ENCODE measurements at regions not wholly inside any gene's neighbourhood (a gene's known extent, or its start where the extent isn't known, plus 50 kb on each side); places are given as distances from the start of the nearest gene placed in this dataset.

DNA sequence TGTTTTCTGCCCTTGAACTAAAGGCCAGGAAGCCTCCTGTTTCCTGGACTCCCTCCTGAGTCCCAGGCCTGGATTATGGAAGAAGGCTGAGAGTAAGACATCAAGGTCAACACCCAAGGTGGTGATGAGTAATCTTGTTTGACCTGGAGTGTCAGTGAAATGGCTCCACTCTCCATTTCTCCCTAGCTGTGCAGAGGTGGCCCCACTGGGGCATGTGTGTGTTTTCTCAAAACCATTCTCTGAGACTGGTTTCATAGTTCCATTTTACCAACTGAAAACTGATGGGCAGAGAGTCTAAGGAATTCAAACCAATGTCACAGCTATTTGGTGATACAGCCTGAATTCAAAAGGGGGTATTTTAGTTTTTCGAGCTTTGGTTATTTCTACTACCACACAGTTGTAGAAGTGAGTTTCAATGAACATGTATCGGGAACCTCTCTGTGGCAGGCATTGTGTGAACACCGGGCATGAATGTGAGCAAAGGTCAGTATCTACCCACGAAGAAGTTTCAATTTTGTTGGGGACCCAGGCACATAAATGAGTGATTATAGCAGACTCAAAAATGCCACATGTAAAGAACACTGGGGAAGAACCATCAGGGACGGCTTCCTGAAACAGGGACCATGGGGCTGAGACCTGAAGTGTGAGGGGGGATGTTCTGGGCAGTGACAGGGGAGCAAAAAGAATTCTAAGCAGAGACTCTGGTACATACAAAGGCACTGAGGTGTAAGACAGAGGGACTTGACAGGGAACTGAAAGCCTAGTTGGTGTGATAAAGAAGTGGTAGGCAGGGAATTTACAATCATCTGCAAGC lies 269.6 kb upstream of the KLF4 start:
- no peak for DNase-seq

DNA sequence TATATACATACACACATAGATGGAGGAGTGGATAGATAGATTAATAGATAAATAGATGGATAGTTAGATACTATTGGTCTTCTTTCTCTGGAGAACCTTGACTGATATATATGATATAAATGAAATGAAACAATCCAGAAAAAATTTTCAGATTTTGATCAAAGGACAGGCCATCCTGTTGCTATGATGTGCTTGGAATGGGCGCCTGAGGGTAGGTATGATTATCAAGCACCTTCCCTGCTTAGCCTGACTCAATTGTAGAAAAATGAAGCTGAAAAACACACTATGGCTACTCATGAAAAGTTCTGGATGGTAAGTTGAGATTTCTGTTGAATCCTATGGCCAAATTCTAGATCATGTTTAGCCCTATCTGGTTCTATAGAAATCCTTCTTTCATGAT lies 266.5 kb upstream of the KLF4 start:
- no peak for DNase-seq

DNA sequence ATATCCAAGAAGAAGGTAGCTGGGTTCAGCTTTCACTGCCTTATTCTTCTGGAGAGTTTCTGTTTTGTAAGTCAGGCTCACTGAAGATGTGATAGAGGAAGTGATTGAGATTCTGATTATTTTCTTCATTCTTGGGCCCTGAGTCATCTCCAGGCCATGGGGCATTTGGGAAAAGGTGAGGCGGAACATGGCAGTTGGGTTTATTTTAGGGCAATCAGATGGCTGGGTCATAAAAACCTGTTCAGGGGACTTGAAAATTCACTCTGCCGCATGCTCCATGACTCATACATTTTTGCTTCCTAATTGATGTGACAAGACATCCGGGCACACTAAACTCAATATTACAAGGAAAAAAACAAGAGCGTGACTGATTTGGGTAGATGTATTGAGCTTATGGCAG lies 265.7 kb upstream of the KLF4 start:
- DNase-seq: peak; percentile 77

DNA sequence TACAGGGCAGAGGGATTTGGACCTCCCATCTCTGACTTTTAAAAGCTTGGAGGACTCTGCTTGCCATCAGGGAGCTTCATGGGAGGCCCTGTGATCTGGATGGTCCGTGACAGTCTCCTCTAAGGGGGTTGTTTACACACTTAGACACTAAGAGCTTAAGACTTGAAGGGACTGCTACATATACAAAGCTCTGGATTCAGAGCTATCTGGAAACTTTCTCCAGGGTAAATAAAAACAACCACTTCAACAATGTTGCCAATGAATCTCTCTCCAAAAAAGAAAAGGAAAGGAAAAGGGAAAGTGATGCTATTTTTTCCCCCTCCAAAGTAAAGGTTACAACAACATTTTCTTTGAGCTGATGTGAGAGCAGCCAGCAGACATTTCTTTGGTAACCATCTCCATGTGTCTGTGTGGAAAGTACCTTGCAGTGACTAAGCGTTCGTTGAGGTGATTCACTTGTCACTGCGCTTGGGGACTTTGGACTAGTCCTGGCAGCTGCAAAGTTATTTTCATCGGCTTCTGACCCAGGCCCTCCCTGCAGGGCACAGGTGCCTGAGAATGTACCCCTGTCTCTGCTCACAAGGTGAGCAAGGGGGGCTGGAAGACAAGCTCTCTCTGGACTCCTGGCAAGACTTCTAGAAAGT lies 262.1 kb upstream of the KLF4 start:
- DNase-seq: peak; percentile 83

DNA sequence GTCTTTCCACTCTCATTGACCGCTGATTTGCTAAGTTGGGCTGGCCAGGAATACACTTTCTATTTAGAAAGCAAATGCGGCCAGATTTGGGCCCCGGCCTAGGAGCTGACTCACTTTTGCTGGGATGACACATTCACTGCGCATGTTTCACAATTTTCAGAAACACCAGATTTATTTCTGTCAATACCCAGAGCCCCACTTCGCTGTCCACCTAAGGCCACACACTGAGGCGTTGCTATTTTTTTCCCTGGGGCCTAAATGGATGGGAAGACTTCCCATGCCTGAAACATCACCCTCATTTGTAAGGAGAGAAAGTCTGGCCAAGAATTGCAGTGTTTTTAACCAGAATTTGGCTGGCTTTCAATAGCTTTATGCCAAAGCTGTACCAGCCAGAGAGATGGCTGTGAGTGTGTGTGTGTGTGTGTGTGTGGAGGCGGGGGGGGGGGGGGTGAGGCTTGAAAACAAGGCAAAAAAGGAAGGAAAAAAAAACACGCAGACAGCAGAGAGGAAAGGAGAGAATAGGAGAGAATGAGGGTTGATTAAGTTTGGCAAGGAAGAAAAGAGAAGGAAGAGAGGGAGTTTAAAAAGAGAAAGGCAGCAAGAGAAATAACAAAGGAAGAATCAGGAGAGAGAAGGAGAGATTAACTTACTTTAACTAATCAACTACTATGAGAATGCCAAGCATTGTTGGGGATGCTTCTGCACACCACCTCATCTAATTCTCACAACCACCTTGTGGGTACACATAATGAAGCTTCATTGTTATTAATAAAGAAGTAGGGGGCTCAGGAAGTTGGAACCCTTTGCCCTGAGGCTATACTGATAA lies 261.4 kb upstream of the KLF4 start:
- DNase-seq: peak; percentile 99

DNA sequence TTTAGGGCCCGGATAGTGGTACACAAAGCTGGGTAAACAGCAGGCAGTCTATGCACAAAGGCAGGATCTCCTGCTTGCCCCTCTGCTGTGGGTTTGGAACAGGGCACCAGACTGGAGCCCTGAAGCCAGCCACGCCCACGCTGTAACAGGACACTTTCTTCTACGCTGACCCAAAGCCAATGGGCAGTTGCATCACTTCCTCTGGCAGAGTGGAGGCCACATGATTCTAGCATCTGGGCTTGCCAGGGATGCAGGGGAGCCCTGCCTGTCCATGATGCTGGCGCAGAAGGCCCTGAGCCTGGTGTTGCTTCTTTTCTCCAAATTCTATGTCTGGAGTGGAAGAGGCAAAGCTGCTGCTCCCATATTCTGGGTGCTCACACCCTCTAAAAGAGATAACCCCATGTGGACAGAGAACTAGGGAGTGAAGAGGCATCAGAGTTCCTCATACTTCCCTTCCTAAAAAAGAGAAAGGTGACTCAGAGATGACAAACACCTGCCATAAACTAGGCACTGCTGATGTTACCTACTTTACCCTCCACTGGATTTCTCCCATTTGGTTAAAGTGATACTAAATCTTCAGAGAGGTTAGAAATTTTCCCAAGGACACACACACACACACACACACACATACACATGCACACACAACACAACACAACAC lies 260.3 kb upstream of the KLF4 start:
- DNase-seq: peak; percentile 88

DNA sequence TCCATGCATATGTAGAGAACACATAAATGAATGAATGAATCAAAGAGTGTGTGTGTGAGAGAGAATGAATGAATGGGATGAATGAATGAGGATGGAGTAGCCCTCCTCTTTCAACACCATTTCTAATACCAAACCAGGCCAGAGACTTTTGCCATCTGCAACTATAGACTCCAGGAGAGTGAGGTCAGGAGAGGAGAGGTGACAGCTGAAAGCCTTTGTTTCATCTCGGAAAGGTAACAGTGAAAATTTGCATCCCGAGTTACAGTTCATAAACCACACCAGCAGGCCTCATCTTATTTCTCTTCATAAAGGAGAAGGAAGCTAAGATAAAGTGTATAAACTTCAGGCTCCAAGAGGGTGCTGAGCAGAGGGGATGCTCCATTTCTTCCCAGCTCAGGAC lies 255.3 kb upstream of the KLF4 start:
- DNase-seq: no peak

DNA sequence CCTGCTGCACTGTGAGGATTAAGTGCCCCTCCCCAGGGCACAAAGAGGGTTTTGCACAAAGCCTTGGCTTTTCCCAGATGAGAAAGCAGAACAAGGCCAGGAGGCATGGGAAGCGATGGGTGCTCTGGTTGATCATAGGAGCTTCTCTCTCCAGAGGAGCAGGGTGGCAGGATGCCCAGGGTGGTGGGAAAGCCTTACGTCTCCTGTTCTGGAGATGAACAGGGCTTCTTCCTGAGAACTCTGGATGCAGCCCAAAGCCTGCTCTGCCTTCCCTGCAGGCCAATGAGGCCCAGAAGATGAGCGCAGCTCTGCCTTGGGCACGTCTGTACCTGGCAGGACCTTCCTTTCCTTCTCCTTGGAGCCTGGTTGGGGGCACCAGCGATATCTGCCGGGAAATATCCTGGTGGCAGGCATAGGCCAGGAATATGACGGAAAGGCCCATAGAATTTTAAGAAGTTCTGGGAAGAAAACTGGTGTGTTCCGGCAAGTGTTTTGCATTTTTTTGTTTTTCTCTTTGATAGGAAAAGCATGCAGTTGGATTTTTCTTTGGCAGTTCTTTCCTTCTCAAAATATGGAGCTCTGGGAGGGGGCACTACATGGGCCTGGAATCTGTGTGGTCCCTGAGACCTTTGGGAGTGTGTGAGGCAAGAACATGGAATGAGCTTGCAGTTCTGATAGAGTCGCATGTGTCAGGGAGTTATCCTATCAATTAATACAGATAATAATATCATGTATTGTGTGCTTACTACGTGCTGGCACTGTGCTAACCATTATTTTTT lies 253.2 kb upstream of the KLF4 start:
- DNase-seq: no peak

DNA sequence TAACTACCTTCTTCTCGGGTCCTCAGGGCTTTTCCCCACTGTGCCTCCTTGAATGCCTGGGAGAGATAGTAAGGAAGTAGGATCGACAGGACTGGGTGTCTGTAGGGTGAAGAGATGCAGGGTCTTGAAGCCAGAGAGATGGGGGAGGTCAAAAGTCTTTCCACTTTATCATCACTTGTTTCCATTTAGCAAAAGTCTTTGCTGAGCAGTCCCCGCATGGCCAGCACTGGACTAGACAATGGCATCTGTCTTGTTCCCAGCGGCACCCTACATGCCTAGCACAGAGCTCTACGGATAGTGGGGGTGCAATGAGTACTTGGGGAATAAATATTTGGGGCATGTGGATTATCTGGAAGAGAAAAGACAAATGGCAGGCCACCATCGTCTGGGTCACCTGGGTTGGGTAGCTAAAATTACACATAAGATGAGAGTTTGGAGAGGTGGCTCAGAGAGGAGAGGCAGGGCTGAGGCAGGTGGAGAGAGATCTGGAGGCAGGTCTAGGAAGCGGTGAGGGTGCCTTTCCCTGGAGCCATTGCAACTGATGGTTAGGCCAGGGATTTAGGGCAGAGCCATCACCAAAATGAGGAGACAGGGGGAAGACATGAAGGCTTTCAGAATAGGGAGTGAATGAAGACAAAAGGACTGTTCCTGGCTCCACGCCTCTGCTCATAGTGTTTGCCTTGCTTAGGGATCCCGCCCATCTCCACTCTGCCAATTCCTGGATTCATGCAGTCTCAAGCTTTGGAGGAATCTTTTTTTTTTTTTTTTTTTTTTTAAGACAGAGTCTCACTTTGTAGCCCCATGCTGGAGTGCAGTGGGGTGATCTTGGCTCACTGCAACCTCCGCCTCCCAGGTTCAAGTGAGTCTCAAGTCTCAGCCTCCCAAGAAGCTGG lies 250.8 kb upstream of the KLF4 start:
- no peak for DNase-seq

DNA sequence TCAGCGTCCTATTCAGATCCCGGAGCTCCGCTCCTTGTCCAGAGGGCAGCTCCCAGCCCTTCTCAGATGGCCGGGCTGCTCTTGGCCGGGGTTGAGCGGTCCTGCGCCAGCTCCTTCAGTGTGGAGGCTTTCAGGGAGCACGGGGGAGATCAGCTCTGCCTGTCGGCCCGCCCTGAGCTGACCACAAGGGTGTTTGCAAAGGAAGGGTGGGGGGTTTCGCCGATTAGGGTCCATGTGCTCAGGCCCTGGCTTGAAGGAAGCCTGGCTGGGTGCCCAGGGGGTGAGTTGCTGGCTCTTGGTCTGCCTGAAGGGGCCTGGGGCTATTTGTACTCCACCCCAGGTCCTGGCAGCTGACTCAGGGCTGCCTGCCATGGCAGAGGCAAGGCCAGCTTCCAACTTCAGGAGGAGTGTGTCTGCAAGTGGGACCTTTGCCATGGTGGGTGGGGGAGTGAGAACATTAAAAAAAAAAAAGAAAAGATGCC lies 250.1 kb upstream of the KLF4 start:
- DNase-seq: no peak

DNA sequence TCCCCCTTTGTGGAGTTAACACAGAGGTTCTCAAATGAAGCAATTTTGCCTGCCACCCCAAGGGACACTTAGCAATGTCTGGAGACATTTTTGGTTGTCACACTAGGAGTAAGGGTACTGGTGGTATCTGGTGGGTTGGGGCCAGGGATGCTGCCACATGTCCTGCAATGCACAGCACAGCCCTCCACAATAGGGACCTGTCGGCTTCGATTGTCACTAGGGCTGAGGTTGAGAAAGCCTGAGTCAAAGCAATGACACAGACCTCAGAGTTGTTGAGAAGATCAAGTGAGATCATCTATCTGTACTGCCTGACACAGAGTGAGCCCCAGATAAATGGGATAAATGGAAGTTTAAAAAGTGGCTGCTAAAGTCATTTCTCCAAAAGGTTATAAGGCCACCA lies 249.2 kb upstream of the KLF4 start:
- peak; percentile 54 for DNase-seq

DNA sequence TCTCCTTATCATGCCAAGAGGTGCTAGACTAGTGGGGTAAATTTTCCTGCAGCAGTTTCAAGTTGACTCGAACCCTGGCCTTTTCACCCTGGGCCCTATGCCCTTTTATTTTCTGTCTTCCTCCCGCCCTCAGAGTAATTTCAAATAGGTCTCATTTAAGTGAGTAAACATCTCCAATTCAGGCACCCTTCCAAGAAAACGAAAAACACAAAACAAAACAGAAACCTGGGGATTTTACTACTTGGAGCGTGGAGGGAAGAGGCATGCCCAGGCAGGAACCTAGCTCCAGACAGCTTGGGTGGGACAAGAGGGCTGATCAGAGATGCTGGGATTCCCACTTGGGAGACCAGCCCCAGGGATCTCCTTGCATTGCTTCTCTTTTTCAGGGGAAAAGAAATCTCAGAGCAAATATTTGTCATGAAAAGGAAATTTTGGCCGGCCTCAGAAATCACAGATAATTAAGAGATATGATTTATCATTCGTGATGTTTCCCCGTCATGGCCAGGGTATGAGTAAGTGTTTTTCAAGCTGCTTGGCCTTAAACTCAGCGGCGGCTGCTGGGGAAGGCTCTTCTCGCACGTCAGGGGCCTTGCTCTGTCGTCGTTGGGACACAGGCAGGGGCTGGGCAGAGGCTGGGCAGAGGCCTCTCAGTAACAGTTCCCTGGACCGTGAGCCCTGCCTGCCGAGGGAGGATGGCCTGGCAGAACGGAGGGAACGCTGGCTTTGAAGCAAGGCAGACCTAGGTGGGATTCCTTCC lies 248.6 kb upstream of the KLF4 start:
- DNase-seq: peak; percentile 90

DNA sequence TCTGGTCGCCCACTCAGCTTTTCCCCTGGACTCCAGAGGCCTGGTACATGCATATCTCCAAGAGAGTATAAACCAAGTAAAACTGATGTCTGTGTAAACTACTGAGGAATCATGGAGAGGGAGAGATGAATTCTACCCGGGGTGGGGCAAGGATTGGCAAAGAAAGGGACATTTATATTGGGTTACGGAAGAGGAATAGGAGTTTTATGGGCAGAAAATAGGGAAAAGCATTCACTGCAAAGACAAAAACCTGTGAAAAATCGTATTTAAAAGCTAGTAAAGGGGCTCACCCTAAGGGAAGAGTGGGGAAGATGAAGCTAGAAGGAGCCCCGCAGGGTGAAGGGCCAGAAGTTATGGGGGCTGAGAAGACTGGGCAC lies 248.0 kb upstream of the KLF4 start:
- no peak for DNase-seq

DNA sequence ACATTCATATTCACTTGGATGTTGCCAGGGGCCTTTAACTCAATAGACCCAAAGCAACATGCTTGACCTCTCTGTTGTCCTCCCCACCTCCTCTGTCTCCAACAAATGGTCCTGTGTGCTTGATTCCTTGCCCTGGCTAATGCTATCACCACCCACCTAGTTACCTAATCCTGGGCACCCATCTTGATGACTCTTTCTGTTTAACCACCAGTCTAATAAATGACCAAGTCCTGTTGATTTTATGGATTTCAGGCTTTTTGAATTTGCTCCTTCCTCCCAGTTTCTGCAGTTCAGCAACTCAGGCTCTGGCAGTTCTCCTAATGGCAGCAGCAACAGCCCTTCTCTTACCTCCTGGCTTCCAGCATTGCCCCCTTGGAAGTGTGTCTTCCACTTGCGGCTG lies 246.3 kb upstream of the KLF4 start:
- no peak for DNase-seq

DNA sequence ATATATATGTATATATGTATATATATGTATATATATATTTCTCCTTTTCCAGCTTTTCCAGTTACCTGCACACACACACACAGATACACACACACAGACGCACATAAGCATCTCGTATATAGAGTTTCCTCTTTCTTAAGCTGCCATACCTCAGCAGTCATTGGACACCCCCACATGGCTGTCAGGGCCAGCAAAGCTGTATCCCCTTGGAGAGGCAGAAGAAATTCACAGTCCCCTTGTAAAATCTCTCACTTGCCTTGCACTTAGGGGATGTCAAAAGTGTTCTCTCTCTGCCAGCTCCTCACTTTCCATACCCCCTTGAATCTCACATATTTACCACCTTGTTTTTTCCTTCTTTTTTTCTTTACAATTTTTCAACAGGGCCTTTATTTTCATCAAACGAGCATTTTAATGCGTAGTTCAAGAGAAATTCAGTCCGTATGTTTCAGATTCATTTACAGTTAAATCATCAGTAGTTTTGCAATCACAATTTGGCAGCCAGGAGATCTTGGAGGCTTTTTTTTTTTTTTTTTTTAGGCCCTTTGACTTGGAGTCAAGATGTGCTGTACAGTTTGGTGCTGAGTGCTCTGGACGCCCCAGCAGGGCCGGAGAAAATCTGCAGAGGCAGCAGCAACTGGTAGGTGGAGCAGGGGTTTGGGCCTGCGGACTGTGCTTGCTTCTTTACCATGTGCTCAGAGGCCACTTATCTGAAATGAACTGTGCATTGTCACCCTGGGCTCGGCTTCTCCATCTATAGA lies 244.9 kb upstream of the KLF4 start:
- DNase-seq: peak; percentile 91

DNA sequence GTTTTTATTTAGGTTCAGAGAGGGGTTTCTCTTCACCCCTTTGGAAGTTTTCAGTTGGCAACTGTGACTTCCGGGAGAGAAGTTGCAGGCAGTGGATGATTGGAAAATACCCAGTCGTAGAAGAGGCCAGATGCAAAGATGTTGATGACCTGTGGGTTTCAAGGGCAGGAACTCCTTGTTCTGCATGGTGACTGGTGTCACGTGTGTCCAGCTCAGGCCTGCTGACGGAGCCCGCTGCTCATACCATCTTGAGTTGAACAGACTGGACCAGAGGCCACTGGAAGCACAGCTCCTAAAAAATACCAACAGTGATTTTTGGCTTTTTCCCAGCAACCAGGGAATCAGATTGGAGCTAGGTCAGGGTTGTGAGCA lies 243.9 kb upstream of the KLF4 start:
- DNase-seq: no peak

DNA sequence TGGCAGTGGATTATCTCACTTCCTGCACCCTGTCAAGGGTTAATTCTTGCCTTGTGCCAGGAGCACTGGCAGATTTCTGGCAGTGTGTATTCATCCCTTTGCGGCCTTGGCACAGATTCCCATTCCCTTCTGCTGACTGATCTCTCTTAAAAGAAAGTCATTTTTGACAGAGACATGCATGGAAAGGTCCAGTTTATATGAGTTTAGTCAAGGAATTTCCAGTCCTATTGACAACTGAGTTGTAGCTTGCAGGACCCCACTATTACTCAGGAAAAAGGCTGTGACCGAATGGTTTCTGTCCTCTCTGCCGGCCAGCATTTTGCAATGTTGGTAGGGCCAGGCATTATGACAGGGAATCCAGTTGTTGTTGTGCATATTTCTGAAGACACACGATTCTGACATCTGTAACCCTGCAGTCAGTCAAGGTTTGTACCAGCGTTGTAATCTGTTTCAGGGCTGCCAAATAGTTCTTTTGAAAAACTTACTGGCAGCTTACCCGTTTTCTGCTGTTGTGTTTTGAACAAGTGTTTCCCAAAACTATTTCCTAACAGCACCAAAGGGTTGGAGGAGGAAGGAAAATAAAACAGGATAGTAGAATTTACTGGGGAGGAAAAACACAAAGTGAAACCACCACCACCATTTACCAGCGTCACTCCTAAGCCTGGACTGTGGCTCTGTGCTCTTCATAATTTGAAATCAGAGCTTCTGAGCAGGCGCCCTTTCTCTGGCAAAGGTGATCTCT lies 243.4 kb upstream of the KLF4 start:
- DNase-seq: peak; percentile 66

DNA sequence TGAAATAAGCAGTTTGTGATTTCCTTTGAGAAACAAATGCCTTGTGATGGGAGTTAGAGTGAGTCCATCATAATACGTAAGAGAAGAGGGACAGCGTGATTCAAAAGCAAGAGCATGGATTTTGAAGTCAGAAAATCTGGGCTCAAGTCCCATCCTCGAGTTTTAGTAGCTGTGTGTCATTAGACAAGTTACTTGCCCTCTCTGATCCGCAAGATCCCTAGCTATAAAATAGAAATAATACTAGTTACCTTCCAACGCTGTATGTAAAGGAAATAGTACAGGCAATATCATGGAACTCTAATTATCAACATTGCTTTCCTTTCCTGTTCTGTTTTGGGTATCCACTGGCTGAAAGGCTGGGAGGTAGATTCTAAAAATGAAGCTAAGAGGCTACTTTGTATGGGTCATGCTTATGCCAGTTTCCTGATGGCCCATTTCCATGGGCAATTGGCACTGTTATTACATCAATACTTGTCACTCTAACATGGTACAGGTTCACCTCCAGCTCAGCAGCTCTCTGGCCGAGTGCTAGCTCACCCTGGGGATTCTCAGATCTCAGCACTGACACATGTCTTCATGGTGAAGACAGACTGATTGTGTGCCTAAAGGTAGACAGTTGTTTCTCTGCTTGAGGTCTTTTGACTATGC lies 241.7 kb upstream of the KLF4 start:
- no peak for DNase-seq

DNA sequence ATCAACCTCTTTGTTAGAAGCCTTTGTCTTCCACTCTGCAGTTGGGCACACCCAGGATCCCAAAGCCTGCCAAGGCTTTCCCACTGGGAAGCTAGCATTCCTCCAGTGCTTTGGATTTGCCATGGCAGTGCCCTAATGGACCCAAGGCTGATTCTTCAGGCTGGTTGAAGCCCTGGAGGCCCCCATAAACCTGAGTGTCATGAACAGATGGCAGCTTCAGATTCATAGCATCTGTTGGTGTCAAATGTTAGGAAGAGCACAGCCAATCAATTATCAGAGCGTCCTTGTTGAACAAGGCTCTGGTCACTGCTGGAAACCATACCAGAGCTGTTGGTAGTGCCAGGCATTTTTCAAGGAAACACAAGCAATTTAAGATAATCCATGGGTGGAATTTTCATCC lies 241.1 kb upstream of the KLF4 start:
- no peak for DNase-seq

All from fibroblast of skin of right biceps (primary cell).